Astrocyte of the spinal cord (primary cell): ENCODE measurements at regions not wholly inside any gene's neighbourhood (a gene's known extent, or its start where the extent isn't known, plus 50 kb on each side); places are given as distances from the start of the nearest gene placed in this dataset.
A peak's percentile ranks its signal among the peaks of the same experiment; 100 is the strongest.

ENCODE experiments used
- DNase-seq: peaks from one replicate; pipeline ENCODE4 v3.0.0; 2011; ENCODE audit warnings: low read depth, low spot score
- H3K4me3 ChIP-seq: 2 replicates; pipeline ENCODE4 v1.5.1; 2011; ENCODE audit warnings: low read depth, mild to moderate bottlenecking, low read length, moderate library complexity
- in situ Hi-C: cut with HindIII; loops from 2 replicates; pipeline ENCODE4 v1.10.0; 2017; ENCODE audit warnings: low sequenced_read_pairs
- TF ChIP-seq, protein P1 (sequence below): IDR thresholded peaks from 2 replicates; pipeline ENCODE4 v1.5.1; 2012; ENCODE audit warnings: low read depth, mild to moderate bottlenecking, low read length, inconsistent platforms

- in situ Hi-C loops, result no loop called here
- DNase-seq, result peak; percentile 76
- no peak overlapping the region for H3K4me3 ChIP-seq
- TF ChIP-seq, protein P1, sequence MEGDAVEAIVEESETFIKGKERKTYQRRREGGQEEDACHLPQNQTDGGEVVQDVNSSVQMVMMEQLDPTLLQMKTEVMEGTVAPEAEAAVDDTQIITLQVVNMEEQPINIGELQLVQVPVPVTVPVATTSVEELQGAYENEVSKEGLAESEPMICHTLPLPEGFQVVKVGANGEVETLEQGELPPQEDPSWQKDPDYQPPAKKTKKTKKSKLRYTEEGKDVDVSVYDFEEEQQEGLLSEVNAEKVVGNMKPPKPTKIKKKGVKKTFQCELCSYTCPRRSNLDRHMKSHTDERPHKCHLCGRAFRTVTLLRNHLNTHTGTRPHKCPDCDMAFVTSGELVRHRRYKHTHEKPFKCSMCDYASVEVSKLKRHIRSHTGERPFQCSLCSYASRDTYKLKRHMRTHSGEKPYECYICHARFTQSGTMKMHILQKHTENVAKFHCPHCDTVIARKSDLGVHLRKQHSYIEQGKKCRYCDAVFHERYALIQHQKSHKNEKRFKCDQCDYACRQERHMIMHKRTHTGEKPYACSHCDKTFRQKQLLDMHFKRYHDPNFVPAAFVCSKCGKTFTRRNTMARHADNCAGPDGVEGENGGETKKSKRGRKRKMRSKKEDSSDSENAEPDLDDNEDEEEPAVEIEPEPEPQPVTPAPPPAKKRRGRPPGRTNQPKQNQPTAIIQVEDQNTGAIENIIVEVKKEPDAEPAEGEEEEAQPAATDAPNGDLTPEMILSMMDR, result no peak
These were observed 202.0 kb upstream of the GRID2 start for GRCh38 chr4:92101737-92102172.

DNA sequence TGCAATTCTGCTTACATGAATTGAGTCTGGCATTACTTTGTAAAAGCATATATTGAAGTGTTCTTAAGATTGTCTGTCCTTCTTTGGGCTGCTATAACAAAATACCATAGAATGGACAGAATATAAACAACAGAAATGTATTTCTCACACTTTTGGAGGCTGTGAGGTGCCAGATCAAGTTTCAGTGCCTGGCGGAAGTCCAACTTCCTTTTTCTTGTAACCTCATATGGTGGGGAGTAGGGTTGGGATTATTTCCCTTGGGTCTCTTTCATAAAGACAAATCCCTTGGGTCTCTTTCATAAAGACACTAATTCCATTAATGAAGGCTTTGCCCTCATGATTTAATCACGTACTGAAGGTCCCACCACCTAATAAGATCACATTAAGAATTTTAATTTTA is 199.3 kb upstream of the GRID2 start:
- in situ Hi-C loops, result no loop called here
- TF ChIP-seq, protein P1, result no peak

DNA sequence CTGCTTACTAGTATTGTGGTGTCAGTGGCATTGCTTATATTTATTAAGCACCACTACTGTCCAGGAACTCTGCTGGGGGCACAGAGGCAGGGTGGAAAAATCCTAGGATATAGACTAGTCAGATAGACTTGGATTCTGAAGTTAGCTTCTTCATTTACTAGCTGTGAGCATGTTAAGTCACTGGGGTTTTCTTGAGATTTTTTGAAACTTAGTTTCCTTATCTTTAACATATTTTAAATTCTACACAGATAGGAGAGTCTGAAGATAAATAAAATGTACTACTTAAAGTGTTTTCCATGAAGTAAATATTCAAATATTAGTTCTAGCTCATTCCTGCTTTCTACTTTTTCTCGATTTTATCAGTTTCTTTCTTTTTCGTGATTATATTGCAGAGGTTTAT is 196.9 kb upstream of the GRID2 start:
- no peak overlapping the region for H3K4me3 ChIP-seq
- TF ChIP-seq, protein P1, result no peak
- in situ Hi-C loops, result no loop called here
- DNase-seq, result no peak

More for the DNA sequence above, 199.3 kb upstream of the GRID2 start:
- no peak for DNase-seq
- no peak overlapping the region for H3K4me3 ChIP-seq

GRCh38 chr4:92111493-92111892 is 192.3 kb upstream of the GRID2 start:
- in situ Hi-C loops, result no loop called here
- no peak for DNase-seq
- no peak overlapping the region for H3K4me3 ChIP-seq
- TF ChIP-seq, protein P1, result no peak

DNA sequence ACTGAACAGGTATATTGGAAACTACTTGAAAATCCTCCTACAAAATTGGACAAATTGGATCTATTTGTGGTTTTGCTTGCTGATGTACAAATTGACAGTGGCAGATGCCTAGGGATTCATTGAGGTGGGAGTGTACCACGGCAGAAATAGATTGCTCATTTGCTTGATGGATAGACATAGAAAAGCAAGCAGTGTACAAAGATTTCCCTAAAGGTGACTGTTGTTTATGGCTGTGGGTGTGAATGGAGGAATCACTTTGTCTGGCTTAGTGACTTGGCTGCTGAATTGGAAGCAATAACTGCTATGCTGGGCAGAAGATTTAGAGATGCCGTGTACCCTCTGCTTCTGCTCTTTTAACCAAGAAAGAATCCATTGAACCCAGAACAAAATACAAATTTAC is 191.0 kb upstream of the GRID2 start:
- H3K4me3 ChIP-seq, result no peak overlapping the region
- DNase-seq, result no peak
- TF ChIP-seq, protein P1, result no peak
- in situ Hi-C loops, result no loop called here

- peak; percentile 83 for DNase-seq
- TF ChIP-seq, protein P1, result no peak
- H3K4me3 ChIP-seq, result no peak overlapping the region
- in situ Hi-C loops, result no loop called here
These were observed 182.8 kb upstream of the GRID2 start for GRCh38 chr4:92120810-92121498.
